ENCODE measurements at regions not wholly inside any gene's neighbourhood (a gene's known extent, or its start where the extent isn't known, plus 50 kb on each side); places are given as distances from the start of the nearest gene placed in this dataset.
A peak's percentile ranks its signal among the peaks of the same experiment; 100 is the strongest.
"Not testable (repeated sequence)": the region's sequence is repeated elsewhere in the genome, so short reads cannot be mapped to it uniquely, and the experiment has no call there.

- H3K27me3 ChIP-seq (replicated peaks; ENCODE audit: insufficient read depth), result no peaks in the 10 kb centered on the region
- TF ChIP-seq, protein P1, sequence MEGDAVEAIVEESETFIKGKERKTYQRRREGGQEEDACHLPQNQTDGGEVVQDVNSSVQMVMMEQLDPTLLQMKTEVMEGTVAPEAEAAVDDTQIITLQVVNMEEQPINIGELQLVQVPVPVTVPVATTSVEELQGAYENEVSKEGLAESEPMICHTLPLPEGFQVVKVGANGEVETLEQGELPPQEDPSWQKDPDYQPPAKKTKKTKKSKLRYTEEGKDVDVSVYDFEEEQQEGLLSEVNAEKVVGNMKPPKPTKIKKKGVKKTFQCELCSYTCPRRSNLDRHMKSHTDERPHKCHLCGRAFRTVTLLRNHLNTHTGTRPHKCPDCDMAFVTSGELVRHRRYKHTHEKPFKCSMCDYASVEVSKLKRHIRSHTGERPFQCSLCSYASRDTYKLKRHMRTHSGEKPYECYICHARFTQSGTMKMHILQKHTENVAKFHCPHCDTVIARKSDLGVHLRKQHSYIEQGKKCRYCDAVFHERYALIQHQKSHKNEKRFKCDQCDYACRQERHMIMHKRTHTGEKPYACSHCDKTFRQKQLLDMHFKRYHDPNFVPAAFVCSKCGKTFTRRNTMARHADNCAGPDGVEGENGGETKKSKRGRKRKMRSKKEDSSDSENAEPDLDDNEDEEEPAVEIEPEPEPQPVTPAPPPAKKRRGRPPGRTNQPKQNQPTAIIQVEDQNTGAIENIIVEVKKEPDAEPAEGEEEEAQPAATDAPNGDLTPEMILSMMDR (IDR thresholded peaks at IDR 0.05), result no peak
- no peak for TF ChIP-seq POLR2A (IDR thresholded peaks at IDR 0.05)
- TF ChIP-seq POLR2AphosphoS5 (IDR thresholded peaks at IDR 0.05), result no peak
- H3K27ac ChIP-seq, result no peak overlapping the region
- WGBS, result 96% methylated on average over 1 of the region's 1 CpG
- no peaks in the 10 kb centered on the region for H3K4me1 ChIP-seq (replicated peaks)
- no peak for DNase-seq (ENCODE audit: low spot score)
- no peaks in the 10 kb centered on the region for H3K9me3 ChIP-seq
- H3K36me3 ChIP-seq, result no peaks in the 10 kb centered on the region
- H3K4me3 ChIP-seq, result no peak overlapping the region
- intact Hi-C loops (cut with DNase I), result no loop called here
Observed at GRCh38 chr21:14300074-14300473, 82.9 kb downstream of the HSPA13 start.

DNA sequence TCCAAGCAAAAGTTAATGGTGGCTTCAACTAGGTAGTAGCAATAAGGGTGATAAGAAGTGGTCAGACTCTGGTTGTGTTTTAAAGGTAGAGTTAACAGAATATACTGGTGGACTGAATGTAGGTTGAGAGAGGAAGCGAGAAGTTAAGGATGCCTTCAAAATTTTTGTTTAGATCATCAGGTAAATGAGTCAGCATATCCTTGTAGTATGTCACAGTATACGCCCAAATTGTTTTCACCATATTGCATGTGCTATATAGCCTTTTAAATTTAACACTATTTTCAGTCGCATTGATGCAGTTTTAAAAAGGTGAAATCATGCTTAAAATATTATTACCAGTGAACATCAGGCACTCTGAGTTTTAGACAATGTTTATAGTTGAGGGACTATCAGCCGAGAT is 74.6 kb downstream of the RBM11 start:
- H3K4me1 ChIP-seq (replicated peaks), result no peaks in the 10 kb centered on the region
- no peaks in the 10 kb centered on the region for H3K27me3 ChIP-seq (replicated peaks; ENCODE audit: insufficient read depth)
- no peak overlapping the region for H3K4me3 ChIP-seq
- no peak overlapping the region for H3K27ac ChIP-seq
- intact Hi-C loops (cut with DNase I), result no loop called here
- H3K36me3 ChIP-seq, result no peaks in the 10 kb centered on the region
- 87% methylated on average over 4 of the region's 4 CpGs for WGBS
- TF ChIP-seq POLR2A (IDR thresholded peaks at IDR 0.05) (no peak), POLR2AphosphoS5 (IDR thresholded peaks at IDR 0.05) (no peak)
- TF ChIP-seq, protein P1 (IDR thresholded peaks at IDR 0.05), result no peak
- H3K9me3 ChIP-seq, result no peaks in the 10 kb centered on the region
- no peak for DNase-seq (ENCODE audit: low spot score)

GRCh38 chr21:14288922-14289321 is 73.0 kb downstream of the RBM11 start:
- H3K27me3 ChIP-seq (replicated peaks; ENCODE audit: insufficient read depth), result no peaks in the 10 kb centered on the region
- no peak for DNase-seq (ENCODE audit: low spot score)
- H3K4me1 ChIP-seq (replicated peaks), result no peaks in the 10 kb centered on the region
- no peak overlapping the region for H3K4me3 ChIP-seq
- H3K27ac ChIP-seq, result no peak overlapping the region
- WGBS, result 73% methylated on average over 3 of the region's 3 CpGs
- intact Hi-C loops (cut with DNase I), result no loop called here
- H3K9me3 ChIP-seq, result no peaks in the 10 kb centered on the region
- H3K36me3 ChIP-seq, result no peaks in the 10 kb centered on the region
- TF ChIP-seq, protein P1 (IDR thresholded peaks at IDR 0.05), result no peak
- no peak for TF ChIP-seq POLR2A (IDR thresholded peaks at IDR 0.05)
- no peak for TF ChIP-seq POLR2AphosphoS5 (IDR thresholded peaks at IDR 0.05)

DNA sequence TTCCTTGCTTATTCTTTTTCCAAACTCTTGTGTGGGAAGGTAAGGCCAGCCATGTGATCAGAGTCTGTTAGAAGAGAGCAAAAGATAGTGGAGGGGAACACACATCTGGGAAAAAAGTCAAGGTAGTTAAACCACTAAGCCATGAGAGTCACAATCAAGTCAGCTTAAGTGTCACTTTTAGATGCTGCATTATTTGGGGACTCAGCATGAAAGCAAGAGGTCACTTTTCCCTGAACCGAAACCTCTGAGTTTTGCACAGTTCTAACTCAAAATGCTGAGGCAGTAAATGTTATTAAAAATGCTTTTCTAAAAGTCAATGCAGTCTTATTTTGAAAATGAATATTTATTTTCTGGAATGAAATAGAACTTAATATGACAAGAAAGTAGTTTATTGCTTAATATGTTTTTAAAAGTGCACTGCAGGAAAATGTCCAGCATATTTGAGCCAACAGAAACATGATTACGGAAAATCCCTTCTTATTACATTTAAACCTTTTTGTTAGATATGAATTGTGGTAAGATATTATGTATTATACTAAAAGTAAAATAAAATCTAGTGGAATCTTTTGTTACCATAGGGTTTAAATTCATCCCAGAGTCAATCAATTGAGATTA is 69.3 kb downstream of the RBM11 start:
- 66% methylated on average over 2 of the region's 2 CpGs for WGBS
- no peaks in the 10 kb centered on the region for H3K4me1 ChIP-seq (replicated peaks)
- no peak overlapping the region for H3K27ac ChIP-seq
- no peaks in the 10 kb centered on the region for H3K36me3 ChIP-seq
- intact Hi-C loops (cut with DNase I), result no loop called here
- no peak overlapping the region for H3K4me3 ChIP-seq
- no peak for DNase-seq (ENCODE audit: low spot score)
- no peaks in the 10 kb centered on the region for H3K9me3 ChIP-seq
- H3K27me3 ChIP-seq (replicated peaks; ENCODE audit: insufficient read depth), result no peaks in the 10 kb centered on the region
- TF ChIP-seq, protein P1 (IDR thresholded peaks at IDR 0.05), result no peak
- TF ChIP-seq POLR2A (IDR thresholded peaks at IDR 0.05), result no peak
- TF ChIP-seq POLR2AphosphoS5 (IDR thresholded peaks at IDR 0.05), result no peak

DNA sequence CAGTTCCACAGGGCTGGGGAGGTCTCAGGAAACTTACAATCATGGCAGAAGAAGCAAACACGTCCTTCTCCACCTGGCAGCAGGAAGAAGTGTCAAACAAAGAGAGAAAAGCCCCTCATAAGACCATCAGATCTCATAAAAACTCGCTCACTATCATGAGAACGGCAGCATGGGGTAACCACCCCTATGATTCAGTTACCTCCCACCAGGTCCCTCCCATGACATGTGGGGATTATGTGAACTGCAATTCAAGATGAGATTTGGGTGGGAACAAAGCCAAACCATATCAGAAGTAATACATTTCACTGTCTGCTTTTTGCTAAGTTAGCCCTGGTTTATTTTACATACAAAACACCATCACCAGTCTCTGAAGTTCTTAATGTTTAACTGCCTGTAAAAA is 68.5 kb downstream of the RBM11 start:
- 33% methylated on average over 3 of the region's 3 CpGs for WGBS
- TF ChIP-seq, protein P1 (IDR thresholded peaks at IDR 0.05), result no peak
- TF ChIP-seq POLR2AphosphoS5 (IDR thresholded peaks at IDR 0.05), result no peak
- no peak for TF ChIP-seq POLR2A (IDR thresholded peaks at IDR 0.05)
- H3K27ac ChIP-seq, result peak overlapping the region in 1 of 2 donors; percentile 4

GRCh38 chr21:14281188-14281900 is 65.4 kb downstream of the RBM11 start:
- 42% methylated on average over 11 of the region's 11 CpGs for WGBS
- H3K4me3 ChIP-seq; intact Hi-C loops (cut with DNase I): not testable (repeated sequence)

More for the DNA sequence above, 68.5 kb downstream of the RBM11 start:
- Histone ChIP-seq H3K4me3 (no peak overlapping the region), H3K36me3 (no peaks in the 10 kb centered on the region), H3K4me1 (replicated peaks) (no peaks in the 10 kb centered on the region), H3K27me3 (replicated peaks; ENCODE audit: insufficient read depth) (no peaks in the 10 kb centered on the region), H3K9me3 (no peaks in the 10 kb centered on the region)
- DNase-seq (ENCODE audit: low spot score), result no peak
- intact Hi-C loops (cut with DNase I), result no loop called here

More at GRCh38 chr21:14281188-14281900, 65.4 kb downstream of the RBM11 start:
- not testable (repeated sequence) for DNase-seq (ENCODE audit: low spot score); H3K9me3 ChIP-seq; H3K27me3 ChIP-seq (replicated peaks; ENCODE audit: insufficient read depth); H3K27ac ChIP-seq; H3K36me3 ChIP-seq; H3K4me1 ChIP-seq (replicated peaks)
